ENCODE measurements at regions not wholly inside any gene's neighbourhood (a gene's known extent, or its start where the extent isn't known, plus 50 kb on each side); places are given as distances from the start of the nearest gene placed in this dataset.

DNA sequence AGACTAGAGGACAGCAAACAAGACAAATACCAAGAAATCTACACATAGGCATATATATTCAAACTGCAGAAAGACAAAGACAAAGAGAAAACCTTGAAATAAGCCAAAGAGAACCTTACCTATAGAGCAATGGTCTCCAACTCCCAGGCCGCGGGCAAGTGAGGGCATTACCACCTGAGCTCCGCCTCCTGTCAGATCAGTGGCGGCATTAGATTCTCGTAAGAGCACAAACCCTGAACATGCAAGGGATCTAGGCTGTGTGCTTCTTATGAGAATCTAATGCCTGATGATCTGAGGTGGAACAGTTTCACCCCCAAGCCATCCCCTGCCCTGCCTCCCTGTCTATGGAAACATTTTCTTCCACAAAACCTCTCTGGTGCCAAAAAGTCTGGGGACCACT, 101.0 kb upstream of the MRPS30 start:
- DNase-seq (no peak), ATAC-seq (no peak)
- in situ Hi-C loops (cut with MboI; ENCODE audit: low sequenced_read_pairs in 4 of 4), result no loop called here
- H3K4me1 ChIP-seq, result no peaks in the 10 kb centered on the region
- TF ChIP-seq POLR2A (IDR thresholded peaks at IDR 0.05), result no peak
- TF ChIP-seq, protein P1, sequence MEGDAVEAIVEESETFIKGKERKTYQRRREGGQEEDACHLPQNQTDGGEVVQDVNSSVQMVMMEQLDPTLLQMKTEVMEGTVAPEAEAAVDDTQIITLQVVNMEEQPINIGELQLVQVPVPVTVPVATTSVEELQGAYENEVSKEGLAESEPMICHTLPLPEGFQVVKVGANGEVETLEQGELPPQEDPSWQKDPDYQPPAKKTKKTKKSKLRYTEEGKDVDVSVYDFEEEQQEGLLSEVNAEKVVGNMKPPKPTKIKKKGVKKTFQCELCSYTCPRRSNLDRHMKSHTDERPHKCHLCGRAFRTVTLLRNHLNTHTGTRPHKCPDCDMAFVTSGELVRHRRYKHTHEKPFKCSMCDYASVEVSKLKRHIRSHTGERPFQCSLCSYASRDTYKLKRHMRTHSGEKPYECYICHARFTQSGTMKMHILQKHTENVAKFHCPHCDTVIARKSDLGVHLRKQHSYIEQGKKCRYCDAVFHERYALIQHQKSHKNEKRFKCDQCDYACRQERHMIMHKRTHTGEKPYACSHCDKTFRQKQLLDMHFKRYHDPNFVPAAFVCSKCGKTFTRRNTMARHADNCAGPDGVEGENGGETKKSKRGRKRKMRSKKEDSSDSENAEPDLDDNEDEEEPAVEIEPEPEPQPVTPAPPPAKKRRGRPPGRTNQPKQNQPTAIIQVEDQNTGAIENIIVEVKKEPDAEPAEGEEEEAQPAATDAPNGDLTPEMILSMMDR (IDR thresholded peaks at IDR 0.05 in 4 of 5, conservative IDR thresholded peaks at IDR 0.05 in 1 of 5), result no peak
- no peaks in the 10 kb centered on the region for H3K9me3 ChIP-seq
- intact Hi-C loops (cut with DNase I; ENCODE audit: low total_unique reads), result no loop called here
- no peak overlapping the region for H3K27ac ChIP-seq
- H3K4me3 ChIP-seq, result no peak overlapping the region
- H3K36me3 ChIP-seq, result no peaks in the 10 kb centered on the region
- H3K27me3 ChIP-seq, result no peaks in the 10 kb centered on the region

DNA sequence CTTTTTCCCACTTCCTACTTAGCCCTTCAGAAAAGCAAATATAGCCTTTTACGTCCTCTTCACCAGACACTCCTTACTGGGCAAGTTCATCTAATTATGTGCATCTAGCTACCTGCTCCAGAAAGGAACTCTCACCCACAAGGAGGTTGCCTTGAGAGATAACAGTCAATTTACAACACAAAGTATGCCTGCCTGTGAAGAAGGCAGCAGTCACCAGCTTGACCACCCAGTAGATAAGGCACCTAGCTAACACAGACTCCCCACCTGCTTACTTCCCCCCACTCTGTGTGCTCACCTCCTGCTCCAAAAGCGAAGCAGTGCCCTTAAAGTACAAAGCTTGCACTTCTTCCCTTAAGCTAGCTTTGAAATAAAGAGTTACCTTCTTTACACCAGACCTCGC, 111.7 kb upstream of the MRPS30 start:
- H3K27me3 ChIP-seq, result no peaks in the 10 kb centered on the region
- in situ Hi-C loops (cut with MboI; ENCODE audit: low sequenced_read_pairs in 4 of 4), result no loop called here
- TF ChIP-seq, protein P1 (IDR thresholded peaks at IDR 0.05 in 4 of 5, conservative IDR thresholded peaks at IDR 0.05 in 1 of 5), result no peak
- no peak for TF ChIP-seq POLR2A (IDR thresholded peaks at IDR 0.05)

DNA sequence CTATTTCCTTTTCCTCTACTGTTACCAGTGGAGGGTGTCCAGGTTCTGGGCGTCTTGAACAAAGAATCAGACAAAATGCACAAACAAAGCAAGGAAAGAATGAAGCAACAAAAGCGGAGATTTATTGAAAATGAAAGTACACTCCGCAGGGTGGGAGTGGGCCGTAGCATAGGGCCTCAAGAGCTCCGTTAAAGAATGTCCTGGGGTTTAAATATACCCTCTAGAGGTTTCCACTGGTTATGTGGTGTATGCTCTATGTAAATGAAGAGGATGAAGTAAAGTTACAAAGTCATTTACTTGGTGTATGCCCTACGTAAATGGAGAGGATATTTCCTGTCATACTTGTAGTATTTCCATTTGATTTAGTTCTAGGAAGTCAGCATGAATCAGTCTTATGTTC, 113.5 kb upstream of the MRPS30 start:
- no peak overlapping the region for H3K4me3 ChIP-seq
- intact Hi-C loops (cut with DNase I; ENCODE audit: low total_unique reads), result no loop called here
- TF ChIP-seq POLR2A (IDR thresholded peaks at IDR 0.05), result no peak
- TF ChIP-seq, protein P1 (IDR thresholded peaks at IDR 0.05 in 4 of 5, conservative IDR thresholded peaks at IDR 0.05 in 1 of 5), result no peak
- in situ Hi-C loops (cut with MboI; ENCODE audit: low sequenced_read_pairs in 4 of 4), result no loop called here
- H3K27ac ChIP-seq, result no peak overlapping the region
- H3K4me1 ChIP-seq, result no peaks in the 10 kb centered on the region
- no peaks in the 10 kb centered on the region for H3K36me3 ChIP-seq
- H3K9me3 ChIP-seq, result no peaks in the 10 kb centered on the region
- no peak for ATAC-seq
- no peak for DNase-seq
- no peaks in the 10 kb centered on the region for H3K27me3 ChIP-seq

More for the DNA sequence above, 111.7 kb upstream of the MRPS30 start:
- DNase-seq (no peak), ATAC-seq (no peak)
- Histone ChIP-seq H3K4me1 (no peaks in the 10 kb centered on the region), H3K4me3 (no peak overlapping the region), H3K36me3 (no peaks in the 10 kb centered on the region), H3K9me3 (no peaks in the 10 kb centered on the region), H3K27ac (no peak overlapping the region)
- intact Hi-C loops (cut with DNase I; ENCODE audit: low total_unique reads), result no loop called here

DNA sequence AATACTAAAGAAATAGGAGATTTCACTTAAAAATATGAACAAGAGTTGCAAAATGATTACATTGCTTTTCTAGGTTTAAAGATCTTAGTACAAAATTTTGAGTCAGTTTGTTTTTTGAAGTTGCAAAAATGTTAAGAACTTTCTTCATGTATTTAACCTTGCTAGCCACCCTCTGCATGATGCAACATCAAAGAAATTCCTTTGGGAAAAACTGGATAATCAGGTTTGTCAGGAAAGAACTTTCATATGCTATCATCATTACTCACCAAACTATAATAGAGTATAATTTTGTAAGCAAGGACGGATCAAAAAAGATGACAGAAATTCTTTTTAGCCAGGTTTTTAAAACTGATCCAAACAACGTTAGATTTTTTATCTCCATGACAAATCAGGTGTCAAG, 116.9 kb upstream of the MRPS30 start:
- H3K27me3 ChIP-seq, result no peaks in the 10 kb centered on the region
- DNase-seq, result no peak
- TF ChIP-seq, protein P1 (IDR thresholded peaks at IDR 0.05 in 4 of 5, conservative IDR thresholded peaks at IDR 0.05 in 1 of 5), result no peak
- TF ChIP-seq POLR2A (IDR thresholded peaks at IDR 0.05), result no peak
- no peaks in the 10 kb centered on the region for H3K4me1 ChIP-seq
- H3K4me3 ChIP-seq, result no peak overlapping the region
- intact Hi-C loops (cut with DNase I; ENCODE audit: low total_unique reads) (no loop called here), in situ Hi-C loops (cut with MboI; ENCODE audit: low sequenced_read_pairs in 4 of 4) (no loop called here)
- no peak overlapping the region for H3K27ac ChIP-seq
- ATAC-seq, result no peak
- H3K36me3 ChIP-seq, result no peaks in the 10 kb centered on the region
- H3K9me3 ChIP-seq, result no peaks in the 10 kb centered on the region

DNA sequence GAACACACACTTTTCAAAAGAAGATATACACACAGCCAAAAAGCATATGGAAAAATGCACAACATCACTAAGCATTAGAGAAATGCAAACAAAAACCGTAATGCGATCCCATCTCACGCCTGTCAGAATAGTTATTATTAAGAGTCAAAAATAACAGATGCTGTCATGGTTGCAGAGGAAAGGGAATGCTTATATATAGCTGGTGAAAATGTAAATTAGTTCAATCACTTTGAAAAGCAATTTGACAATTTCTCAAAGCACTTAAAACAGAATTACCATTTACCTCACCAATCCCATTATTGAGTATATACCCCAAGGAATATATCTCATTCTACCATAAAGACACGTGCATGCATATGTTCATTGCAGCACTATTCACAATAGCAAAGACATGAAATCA, 126.8 kb upstream of the MRPS30 start:
- TF ChIP-seq POLR2A (IDR thresholded peaks at IDR 0.05), result no peak
- TF ChIP-seq, protein P1 (IDR thresholded peaks at IDR 0.05 in 4 of 5, conservative IDR thresholded peaks at IDR 0.05 in 1 of 5), result no peak
- DNase-seq (no peak), ATAC-seq (no peak)
- in situ Hi-C loops (cut with MboI; ENCODE audit: low sequenced_read_pairs in 4 of 4), result no loop called here
- no peaks in the 10 kb centered on the region for H3K4me1 ChIP-seq
- no peaks in the 10 kb centered on the region for H3K9me3 ChIP-seq
- H3K36me3 ChIP-seq, result no peaks in the 10 kb centered on the region
- no peaks in the 10 kb centered on the region for H3K27me3 ChIP-seq
- no peak overlapping the region for H3K4me3 ChIP-seq
- intact Hi-C loops (cut with DNase I; ENCODE audit: low total_unique reads), result no loop called here
- no peak overlapping the region for H3K27ac ChIP-seq

Measured in gastrocnemius medialis (tissue), 4 donors.